Caco-2 (cell line): ENCODE measurements at regions not wholly inside any gene's neighbourhood (a gene's known extent, or its start where the extent isn't known, plus 50 kb on each side); places are given as distances from the start of the nearest gene placed in this dataset.

Experiments used
- BruUV-seq: library from RNA; stranded (reverse); fragments of 400-500 nt; replicated peaks from 2 replicates; lab custom pipeline; 2021; lab: Mats Ljungman, UMichigan
- CTCF ChIA-PET: fragments of 300-600 bp; sonication (Branson Sonifier 250); formaldehyde crosslinking; loops from one replicate; lab custom pipeline; 2022; ENCODE audit warnings: antibody characterized with exemption; lab: Charles Lee
- POLR2A ChIA-PET: fragments of 300-600 bp; sonication (Branson Sonifier 250); formaldehyde crosslinking; loops from one replicate; lab custom pipeline; 2022; ENCODE audit warnings: antibody characterized with exemption; lab: Charles Lee
- DNase-seq, 2 experiments: peaks; one replicate each; pipeline versions ENCODE4 v3.0.0 to v3.0.0-alpha.2; 2020 to 2022
- H3K27me3 ChIP-seq: replicated peaks from 2 replicates; pipeline ENCODE4 v1.6.0; 2011; ENCODE audit warnings: low read length; ENCODE audit not compliant: control insufficient read depth, insufficient read depth
- H3K36me3 ChIP-seq: 2 replicates; pipeline ENCODE4 v1.5.1; 2011; ENCODE audit warnings: low read length; ENCODE audit not compliant: control insufficient read depth, insufficient read depth
- H3K4me1 ChIP-seq: fragments of 250-450 bp; sonication (Bioruptor Pico); 2 replicates; pipeline ENCODE4 v1.5.1; 2020; ENCODE audit warnings: mild to moderate bottlenecking
- H3K4me3 ChIP-seq: 2 replicates; pipeline ENCODE4 v1.5.1; 2011; ENCODE audit warnings: low read depth, mild to moderate bottlenecking, control low read depth, low read length
- H3K9me3 ChIP-seq: fragments of 250-450 bp; sonication (Bioruptor Pico); 2 replicates; pipeline ENCODE4 v1.5.1; 2020; ENCODE audit warnings: mild to moderate bottlenecking, moderate library complexity
- H3K27ac Mint-ChIP-seq: one replicate; pipeline ENCODE4 v1.8.0; 2022; ENCODE audit warnings: mixed read lengths; ENCODE audit not compliant: unreplicated experiment
- H3K27me3 Mint-ChIP-seq: one replicate; pipeline ENCODE4 v1.8.0; 2022; ENCODE audit warnings: mixed read lengths; ENCODE audit not compliant: insufficient read depth, unreplicated experiment
- H3K36me3 Mint-ChIP-seq: one replicate; pipeline ENCODE4 v1.8.0; 2022; ENCODE audit warnings: mild to moderate bottlenecking, mixed read lengths; ENCODE audit not compliant: insufficient read depth, unreplicated experiment
- H3K4me1 Mint-ChIP-seq: one replicate; pipeline ENCODE4 v1.8.0; 2022; ENCODE audit warnings: low read depth, mixed read lengths; ENCODE audit not compliant: unreplicated experiment
- H3K4me3 Mint-ChIP-seq: one replicate; pipeline ENCODE4 v1.8.0; 2022; ENCODE audit warnings: mild to moderate bottlenecking, moderate library complexity, mixed read lengths; ENCODE audit not compliant: unreplicated experiment
- H3K9me3 Mint-ChIP-seq: one replicate; pipeline ENCODE4 v1.8.0; 2022; ENCODE audit warnings: mixed read lengths; ENCODE audit not compliant: unreplicated experiment
- CTCF ChIP-seq, 2 experiments: fragments of 200-600 bp in 1 of 2; IDR thresholded peaks; 1 replicate in 1 of 2; 2 replicates in 1 of 2; pipeline versions ENCODE4 v1.5.1 to v1.8.0; 2011 to 2022; ENCODE audit warnings: antibody characterized with exemption in 1 of 2, control low read depth in 1 of 2, inconsistent platforms in 1 of 2, low read depth in 1 of 2, low read length in 1 of 2, mild to moderate bottlenecking in 1 of 2, moderate library complexity in 1 of 2; ENCODE audit not compliant: insufficient read depth in 1 of 2, severe bottlenecking in 1 of 2, unreplicated experiment in 1 of 2
- intact Hi-C: fragments of 100-400 bp; cut with micrococcal nuclease; formaldehyde crosslinking; loops from one replicate; pipeline ENCODE4 v1.10.0; 2022; ENCODE audit not compliant: unreplicated experiment

DNA sequence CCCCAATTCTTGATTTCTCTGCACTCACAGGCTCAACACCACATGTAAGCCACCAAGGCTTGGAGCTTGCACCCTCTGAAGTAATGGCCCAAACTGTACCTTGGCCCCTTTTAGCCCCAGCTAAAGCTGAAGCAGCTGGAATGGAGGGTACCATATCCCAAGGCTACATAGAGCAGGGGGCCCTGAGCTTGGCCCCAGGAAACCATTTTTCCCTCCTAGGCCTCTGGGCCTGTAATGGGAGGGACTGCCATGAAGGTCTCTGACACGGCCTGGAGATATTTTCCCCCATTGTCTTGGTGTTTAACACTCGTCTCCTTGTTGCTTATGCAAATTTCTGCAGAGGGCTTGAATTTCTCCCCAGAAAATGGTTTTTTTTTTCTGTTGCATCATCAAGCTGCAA, 69.7 kb downstream of the SKA1 start:
- CTCF ChIA-PET = no interaction called here
- H3K4me1 Mint-ChIP-seq = peaks cover 6% of the 10 kb centered on the region
- Histone ChIP-seq H3K36me3 (no peaks in the 10 kb centered on the region), H3K4me3 (no peak overlapping the region), H3K27me3 (no peaks in the 10 kb centered on the region), H3K4me1 (no peaks in the 10 kb centered on the region), H3K9me3 (no peaks in the 10 kb centered on the region)
- TF ChIP-seq CTCF (IDR thresholded peaks at IDR 0.05; ENCODE audit: insufficient read depth in 1 of 2, low read depth in 1 of 2, low read length in 1 of 2, severe bottlenecking in 1 of 2, unreplicated experiment in 1 of 2) = no peak
- POLR2A ChIA-PET = no interaction called here
- no peaks in the 10 kb centered on the region for H3K36me3 Mint-ChIP-seq
- no peak overlapping the region for H3K4me3 Mint-ChIP-seq
- BruUV-seq = no TSS peak
- no peak overlapping the region for H3K27ac Mint-ChIP-seq
- H3K9me3 Mint-ChIP-seq = peaks cover 10% of the 10 kb centered on the region
- no peaks in the 10 kb centered on the region for H3K27me3 Mint-ChIP-seq
- no peak for DNase-seq
- intact Hi-C loops = no loop called here

- Mint-ChIP-seq H3K36me3 (no peaks in the 10 kb centered on the region), H3K4me1 (peaks cover 6% of the 10 kb centered on the region), H3K9me3 (peaks cover 10% of the 10 kb centered on the region), H3K4me3 (no peak overlapping the region), H3K27me3 (no peaks in the 10 kb centered on the region), H3K27ac (no peak overlapping the region)
- Histone ChIP-seq H3K4me1 (no peaks in the 10 kb centered on the region), H3K27me3 (no peaks in the 10 kb centered on the region), H3K9me3 (no peaks in the 10 kb centered on the region), H3K36me3 (no peaks in the 10 kb centered on the region), H3K4me3 (no peak overlapping the region)
- CTCF ChIA-PET = no interaction called here
- BruUV-seq = no TSS peak
- POLR2A ChIA-PET = no interaction called here
- intact Hi-C loops = no loop called here
- no peak for TF ChIP-seq CTCF (IDR thresholded peaks at IDR 0.05; ENCODE audit: insufficient read depth in 1 of 2, low read depth in 1 of 2, low read length in 1 of 2, severe bottlenecking in 1 of 2, unreplicated experiment in 1 of 2)
- no peak for DNase-seq
These were observed 71.8 kb downstream of the SKA1 start for GRCh38 chr18:50446629-50447028.

GRCh38 chr18:50447102-50447741, 72.4 kb downstream of the SKA1 start:
- Histone ChIP-seq H3K4me1 (no peaks in the 10 kb centered on the region), H3K9me3 (no peaks in the 10 kb centered on the region), H3K36me3 (no peaks in the 10 kb centered on the region), H3K4me3 (no peak overlapping the region), H3K27me3 (no peaks in the 10 kb centered on the region)
- BruUV-seq = no TSS peak
- TF ChIP-seq CTCF (IDR thresholded peaks at IDR 0.05; ENCODE audit: insufficient read depth in 1 of 2, low read depth in 1 of 2, low read length in 1 of 2, severe bottlenecking in 1 of 2, unreplicated experiment in 1 of 2) = no peak
- H3K4me1 Mint-ChIP-seq = peaks cover 6% of the 10 kb centered on the region
- intact Hi-C loops = no loop called here
- DNase-seq = no peak
- H3K27me3 Mint-ChIP-seq = no peaks in the 10 kb centered on the region
- ChIA-PET POLR2A (no interaction called here), CTCF (no interaction called here)
- no peaks in the 10 kb centered on the region for H3K36me3 Mint-ChIP-seq
- no peak overlapping the region for H3K4me3 Mint-ChIP-seq
- no peak overlapping the region for H3K27ac Mint-ChIP-seq
- peaks cover 10% of the 10 kb centered on the region for H3K9me3 Mint-ChIP-seq
